ENCODE measurements at regions not wholly inside any gene's neighbourhood (a gene's known extent, or its start where the extent isn't known, plus 50 kb on each side); places are given as distances from the start of the nearest gene placed in this dataset.

- TF ChIP-seq, protein P1, sequence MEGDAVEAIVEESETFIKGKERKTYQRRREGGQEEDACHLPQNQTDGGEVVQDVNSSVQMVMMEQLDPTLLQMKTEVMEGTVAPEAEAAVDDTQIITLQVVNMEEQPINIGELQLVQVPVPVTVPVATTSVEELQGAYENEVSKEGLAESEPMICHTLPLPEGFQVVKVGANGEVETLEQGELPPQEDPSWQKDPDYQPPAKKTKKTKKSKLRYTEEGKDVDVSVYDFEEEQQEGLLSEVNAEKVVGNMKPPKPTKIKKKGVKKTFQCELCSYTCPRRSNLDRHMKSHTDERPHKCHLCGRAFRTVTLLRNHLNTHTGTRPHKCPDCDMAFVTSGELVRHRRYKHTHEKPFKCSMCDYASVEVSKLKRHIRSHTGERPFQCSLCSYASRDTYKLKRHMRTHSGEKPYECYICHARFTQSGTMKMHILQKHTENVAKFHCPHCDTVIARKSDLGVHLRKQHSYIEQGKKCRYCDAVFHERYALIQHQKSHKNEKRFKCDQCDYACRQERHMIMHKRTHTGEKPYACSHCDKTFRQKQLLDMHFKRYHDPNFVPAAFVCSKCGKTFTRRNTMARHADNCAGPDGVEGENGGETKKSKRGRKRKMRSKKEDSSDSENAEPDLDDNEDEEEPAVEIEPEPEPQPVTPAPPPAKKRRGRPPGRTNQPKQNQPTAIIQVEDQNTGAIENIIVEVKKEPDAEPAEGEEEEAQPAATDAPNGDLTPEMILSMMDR (IDR thresholded peaks at IDR 0.05): no peak
- no peak for TF ChIP-seq EZH2 (IDR thresholded peaks at IDR 0.05; ENCODE audit: borderline replicate concordance, insufficient read depth, low read depth, low read length, poor library complexity, severe bottlenecking)
These were observed 799.8 kb downstream of the NSUN3 start for GRCh38 chr3:94862703-94863102.

Data from B cell (primary cell).